ENCODE measurements at regions not wholly inside any gene's neighbourhood (a gene's known extent, or its start where the extent isn't known, plus 50 kb on each side); places are given as distances from the start of the nearest gene placed in this dataset.

- CTCF ChIA-PET, result no interaction called here
These were observed 265.3 kb upstream of the MMS22L start for GRCh38 chr6:97548354-97548753.

GRCh38 chr6:97557355-97557754, 274.3 kb upstream of the MMS22L start:
- no TSS peak for BruUV-seq (replicated peaks)
- H3K4me1 ChIP-seq (ENCODE audit: insufficient read depth, low read length, poor library complexity, severe bottlenecking), result no peaks in the 10 kb centered on the region
- POLR2A ChIA-PET (ENCODE audit: low non-redundant PET), result no interaction called here
- H3K27ac ChIP-seq (ENCODE audit: low read depth, low read length, poor library complexity, severe bottlenecking), result no peak overlapping the region
- no peaks in the 10 kb centered on the region for H3K36me3 ChIP-seq (ENCODE audit: insufficient read depth, low read length, poor library complexity, severe bottlenecking)
- H3K9me3 ChIP-seq (ENCODE audit: low read depth, low read length, poor library complexity, severe bottlenecking), result no peaks in the 10 kb centered on the region
- intact Hi-C loops (cut with micrococcal nuclease; ENCODE audit: unreplicated experiment), result no loop called here
- CTCF ChIA-PET, result no interaction called here
- H3K27me3 ChIP-seq (replicated peaks; ENCODE audit: insufficient read depth, low read depth, low read length, poor library complexity), result no peaks in the 10 kb centered on the region
- H3K4me3 ChIP-seq (ENCODE audit: low read depth, low read length, poor library complexity, severe bottlenecking), result no peak overlapping the region
- TF ChIP-seq CTCF (conservative IDR thresholded peaks at IDR 0.05; ENCODE audit: low read depth, low read length) (no peak), EZH2 (IDR thresholded peaks at IDR 0.05; ENCODE audit: borderline replicate concordance, low read depth, low read length, poor library complexity, severe bottlenecking) (no peak)
- DNase-seq (ENCODE audit: low spot score), result no peak

More at GRCh38 chr6:97548354-97548753, 265.3 kb upstream of the MMS22L start:
- POLR2A ChIA-PET (ENCODE audit: low non-redundant PET), result no interaction called here
- no peaks in the 10 kb centered on the region for H3K36me3 ChIP-seq (ENCODE audit: insufficient read depth, low read length, poor library complexity, severe bottlenecking)
- no peaks in the 10 kb centered on the region for H3K4me1 ChIP-seq (ENCODE audit: insufficient read depth, low read length, poor library complexity, severe bottlenecking)
- TF ChIP-seq EZH2 (IDR thresholded peaks at IDR 0.05; ENCODE audit: borderline replicate concordance, low read depth, low read length, poor library complexity, severe bottlenecking), result no peak
- no peak for TF ChIP-seq CTCF (conservative IDR thresholded peaks at IDR 0.05; ENCODE audit: low read depth, low read length)
- intact Hi-C loops (cut with micrococcal nuclease; ENCODE audit: unreplicated experiment), result no loop called here
- BruUV-seq (replicated peaks), result no TSS peak
- H3K9me3 ChIP-seq (ENCODE audit: low read depth, low read length, poor library complexity, severe bottlenecking), result peaks cover 9% of the 10 kb centered on the region
- H3K27ac ChIP-seq (ENCODE audit: low read depth, low read length, poor library complexity, severe bottlenecking), result no peak overlapping the region
- no peaks in the 10 kb centered on the region for H3K27me3 ChIP-seq (replicated peaks; ENCODE audit: insufficient read depth, low read depth, low read length, poor library complexity)
- no peak overlapping the region for H3K4me3 ChIP-seq (ENCODE audit: low read depth, low read length, poor library complexity, severe bottlenecking)
- DNase-seq (ENCODE audit: low spot score), result no peak

- no peaks in the 10 kb centered on the region for H3K9me3 ChIP-seq (ENCODE audit: low read depth, low read length, poor library complexity, severe bottlenecking)
- H3K36me3 ChIP-seq (ENCODE audit: insufficient read depth, low read length, poor library complexity, severe bottlenecking), result no peaks in the 10 kb centered on the region
- TF ChIP-seq CTCF (conservative IDR thresholded peaks at IDR 0.05; ENCODE audit: low read depth, low read length), result no peak
- TF ChIP-seq EZH2 (IDR thresholded peaks at IDR 0.05; ENCODE audit: borderline replicate concordance, low read depth, low read length, poor library complexity, severe bottlenecking), result no peak
- no peaks in the 10 kb centered on the region for H3K27me3 ChIP-seq (replicated peaks; ENCODE audit: insufficient read depth, low read depth, low read length, poor library complexity)
- no peak overlapping the region for H3K4me3 ChIP-seq (ENCODE audit: low read depth, low read length, poor library complexity, severe bottlenecking)
- intact Hi-C loops (cut with micrococcal nuclease; ENCODE audit: unreplicated experiment), result no loop called here
- no TSS peak for BruUV-seq (replicated peaks)
- no peaks in the 10 kb centered on the region for H3K4me1 ChIP-seq (ENCODE audit: insufficient read depth, low read length, poor library complexity, severe bottlenecking)
- H3K27ac ChIP-seq (ENCODE audit: low read depth, low read length, poor library complexity, severe bottlenecking), result no peak overlapping the region
- no peak for DNase-seq (ENCODE audit: low spot score)
- ChIA-PET CTCF (interaction anchor here (0.5 kb wide), 1 partner anchor 42 kb away, joined by 3 read pairs; no protein-coding TSS in a partner anchor), POLR2A (ENCODE audit: low non-redundant PET) (no interaction called here)
These were observed 280.5 kb upstream of the MMS22L start for GRCh38 chr6:97563529-97563928.
